Inflammatory macrophage treated with lipopolysaccharide for 1 hour (primary cell): ENCODE measurements at regions not wholly inside any gene's neighbourhood (a gene's known extent, or its start where the extent isn't known, plus 50 kb on each side); places are given as distances from the start of the nearest gene placed in this dataset.
"Not testable (repeated sequence)": the region's sequence is repeated elsewhere in the genome, so short reads cannot be mapped to it uniquely, and the experiment has no call there.

Source experiments
- DNase-seq, 2 donors: peaks; one replicate each; pipeline ENCODE4 v3.0.0-alpha.2; 2020 to 2022

DNA sequence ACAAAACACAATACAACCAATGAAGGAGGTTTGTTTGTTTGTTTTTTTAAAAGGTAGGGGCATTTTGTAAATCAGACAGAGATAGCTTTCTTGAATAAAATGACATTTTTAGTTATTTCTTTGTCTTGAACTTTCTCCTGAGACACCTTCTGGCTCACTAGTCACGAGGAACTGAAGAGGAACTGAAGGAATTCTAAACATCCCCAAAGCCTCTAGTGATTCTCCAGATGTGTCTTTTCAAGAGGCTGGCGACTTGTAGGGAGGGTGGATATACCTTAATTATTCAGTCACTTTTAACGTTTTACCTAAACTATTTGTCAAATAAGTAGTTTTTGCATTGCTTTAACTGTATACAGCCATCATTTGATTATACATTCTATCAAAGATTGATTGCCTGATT, 211.2 kb upstream of the LRIG3 start:
- no peak for DNase-seq

DNA sequence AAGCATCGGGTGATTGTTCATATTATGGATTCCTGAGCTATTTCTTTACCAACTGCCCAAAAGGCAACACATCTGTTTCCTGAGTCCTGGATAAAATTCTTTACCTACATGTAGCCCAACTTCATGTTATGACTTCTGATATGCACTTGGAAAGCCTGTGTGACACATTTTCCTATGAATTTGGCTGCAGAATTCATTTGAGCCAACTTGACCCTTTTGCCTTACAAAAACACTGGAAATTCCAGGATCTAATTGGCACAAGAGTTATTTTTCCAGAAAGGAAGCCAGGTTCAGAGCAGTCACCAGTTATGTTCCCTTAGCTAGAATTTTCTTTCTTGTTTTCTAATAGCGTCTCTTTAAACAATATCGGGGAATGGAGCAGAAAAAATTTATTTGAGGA, 202.5 kb upstream of the LRIG3 start:
- DNase-seq = no peak

DNA sequence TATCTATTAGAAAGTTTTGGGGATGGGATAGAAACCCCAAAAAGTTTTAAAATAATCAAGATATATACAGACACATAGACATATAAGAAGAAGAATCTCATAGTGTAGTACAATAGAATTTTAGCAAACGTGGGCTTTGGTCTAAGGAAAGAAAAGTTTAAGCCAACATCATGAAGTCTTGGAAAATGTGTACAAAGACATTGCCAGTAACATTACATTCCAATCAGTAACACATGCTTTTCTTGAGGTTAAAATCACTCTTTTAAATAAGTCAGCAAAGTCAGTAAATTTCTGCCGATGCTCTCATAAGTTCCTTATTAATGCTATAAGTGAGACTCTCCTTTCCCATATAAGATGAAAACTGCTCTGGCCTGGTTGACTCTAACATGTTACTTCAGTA, 201.1 kb upstream of the LRIG3 start:
- DNase-seq = no peak

DNA sequence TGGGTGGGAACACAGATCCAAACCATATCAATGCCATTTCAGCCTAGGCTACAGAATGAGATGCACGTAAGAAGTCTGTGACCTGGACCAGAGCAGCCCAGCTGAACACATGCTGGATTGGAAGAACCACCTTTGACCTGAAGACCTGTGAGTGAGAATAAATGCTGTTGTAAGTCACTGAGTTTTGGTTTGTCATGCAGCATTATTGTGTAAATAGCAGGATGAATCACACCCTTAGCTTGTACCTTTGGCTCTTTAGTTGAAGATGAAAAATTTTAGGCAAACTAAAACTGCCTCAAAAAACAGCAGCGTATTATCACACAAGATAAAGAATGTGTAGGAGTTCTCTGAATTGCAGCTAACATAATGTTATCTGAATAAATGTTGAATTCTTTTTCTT, 199.4 kb upstream of the LRIG3 start:
- no peak for DNase-seq

DNA sequence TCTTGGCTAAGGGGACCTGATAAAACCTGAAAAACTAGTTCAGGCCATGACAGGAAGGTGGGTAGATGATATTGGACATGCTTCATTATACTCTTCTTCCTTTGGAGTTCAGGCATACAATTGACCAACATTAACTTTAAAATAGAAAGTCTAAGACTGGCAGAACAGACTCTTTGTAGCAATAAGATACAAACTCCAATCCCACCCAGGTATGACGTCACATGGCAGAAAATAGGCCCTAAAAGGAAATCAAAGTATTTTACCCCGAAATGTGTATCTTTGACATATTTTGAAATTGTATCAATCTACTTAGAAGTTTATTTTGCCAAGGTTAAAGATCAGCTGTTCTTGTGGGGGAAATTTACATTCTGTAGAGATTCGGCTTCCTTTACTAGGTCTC, 198.1 kb upstream of the LRIG3 start:
- no peak for DNase-seq

DNA sequence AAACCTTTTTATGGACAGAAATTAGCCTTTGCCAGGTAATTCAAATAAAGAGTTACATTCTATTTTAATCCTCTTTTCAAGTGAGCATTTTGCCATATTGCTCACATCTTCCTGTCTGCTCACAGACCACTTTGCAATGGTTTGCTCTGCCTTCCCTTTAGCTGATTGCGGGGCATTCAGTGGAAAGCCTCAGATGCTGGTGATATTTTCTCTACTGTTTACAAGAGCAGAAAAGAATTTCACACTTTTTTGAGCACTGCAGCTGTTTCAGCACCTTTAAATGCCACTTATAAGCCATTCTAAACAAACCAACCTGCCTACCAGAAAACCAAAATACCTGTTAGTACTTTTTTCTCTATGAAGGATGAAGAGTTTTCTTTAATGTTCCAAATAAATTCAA, 195.7 kb upstream of the LRIG3 start:
- DNase-seq = no peak

DNA sequence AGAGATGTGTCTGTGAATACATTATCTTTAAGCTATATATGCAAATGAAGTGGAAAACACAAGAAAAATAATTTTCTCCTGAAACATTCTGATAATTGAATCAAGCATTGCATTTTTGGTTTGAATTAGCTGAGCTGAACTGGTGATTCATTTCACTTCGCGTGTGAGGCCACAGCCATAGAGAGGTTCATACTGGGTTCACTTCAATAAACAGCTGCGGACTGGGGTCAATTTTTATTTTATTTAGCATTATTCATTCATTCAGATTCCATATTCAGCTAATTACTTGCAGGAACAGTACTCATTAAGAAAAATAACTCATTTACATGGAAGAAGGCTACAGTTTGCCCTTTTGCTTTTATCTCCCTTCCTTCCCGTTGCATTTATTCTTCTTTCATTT, 195.2 kb upstream of the LRIG3 start:
- no peak for DNase-seq

DNA sequence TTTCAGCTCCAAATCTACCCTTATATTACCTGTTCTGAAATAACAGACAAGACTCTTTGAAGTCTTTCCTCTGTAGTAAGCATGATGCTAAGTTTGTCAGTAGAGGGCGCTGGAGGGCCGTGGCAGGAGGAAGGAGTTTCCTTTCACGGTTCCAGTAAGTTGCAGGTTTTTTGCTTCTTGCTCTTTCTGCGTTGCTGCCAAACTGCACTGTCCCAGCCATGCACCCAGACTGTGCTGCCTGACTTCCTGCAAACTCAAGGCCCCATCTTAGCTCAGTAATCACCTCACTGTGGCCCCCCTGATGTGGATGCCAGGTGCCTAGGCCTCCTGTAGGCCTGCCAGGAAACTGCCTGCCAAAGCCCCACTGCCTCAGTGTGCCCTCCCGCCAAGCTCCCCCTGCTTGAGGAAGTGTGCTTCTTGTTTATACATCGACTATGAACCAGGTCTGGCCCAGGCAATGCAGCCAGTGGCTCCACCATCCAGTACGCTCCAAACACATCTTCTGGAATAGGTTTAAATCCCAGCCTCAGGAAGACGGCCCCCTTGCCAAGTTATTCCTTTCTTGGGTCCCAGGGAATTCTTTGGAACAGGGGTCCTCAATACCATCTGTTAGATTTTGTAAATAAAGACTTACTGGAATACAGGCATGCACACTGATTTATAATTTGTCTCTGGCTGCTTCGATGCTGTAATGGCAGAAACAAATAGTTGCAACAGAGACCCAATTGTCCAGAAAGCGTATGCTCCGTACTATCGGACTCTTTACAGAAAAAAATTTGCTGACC, 193.7 kb upstream of the LRIG3 start:
- peak; percentile 33 to 77 for DNase-seq

DNA sequence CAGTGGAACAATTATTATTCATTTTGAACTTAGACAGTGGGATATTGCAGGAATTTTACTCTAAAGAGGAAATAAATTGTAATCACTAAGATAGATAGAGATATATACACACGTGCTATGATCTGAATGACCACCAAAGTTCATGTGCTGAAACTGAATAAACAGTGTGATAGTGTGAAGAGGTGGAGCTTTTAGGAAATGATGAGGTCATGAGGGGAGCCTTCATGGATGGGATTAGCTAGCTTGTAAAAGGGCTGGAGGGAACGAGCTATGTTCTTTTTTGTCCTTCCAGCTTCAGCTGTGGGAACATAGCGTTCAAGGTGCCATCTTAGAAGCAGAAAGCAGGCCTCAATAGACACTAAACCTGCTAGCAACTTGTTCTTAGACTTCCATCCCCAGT, 191.5 kb upstream of the LRIG3 start:
- DNase-seq = no peak

DNA sequence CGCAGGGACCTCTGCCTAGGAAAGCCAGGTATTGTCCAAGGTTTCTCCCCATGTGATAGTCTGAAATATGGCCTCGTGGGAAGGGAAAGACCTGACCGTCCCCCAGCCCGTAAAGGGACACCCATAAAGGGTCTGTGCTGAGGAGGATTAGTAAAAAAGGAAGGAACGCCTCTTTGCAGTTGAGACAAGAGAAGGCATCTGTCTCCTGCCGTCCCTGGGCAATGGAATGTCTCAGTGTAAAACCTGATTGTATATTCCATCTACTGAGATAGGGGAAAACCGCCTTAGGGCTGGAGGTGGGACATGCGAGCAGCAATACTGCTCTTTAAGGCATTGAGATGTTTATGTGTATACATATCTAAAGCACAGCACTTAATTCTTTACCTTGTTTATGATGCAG, 188.2 kb upstream of the LRIG3 start:
- DNase-seq = not testable (repeated sequence)

DNA sequence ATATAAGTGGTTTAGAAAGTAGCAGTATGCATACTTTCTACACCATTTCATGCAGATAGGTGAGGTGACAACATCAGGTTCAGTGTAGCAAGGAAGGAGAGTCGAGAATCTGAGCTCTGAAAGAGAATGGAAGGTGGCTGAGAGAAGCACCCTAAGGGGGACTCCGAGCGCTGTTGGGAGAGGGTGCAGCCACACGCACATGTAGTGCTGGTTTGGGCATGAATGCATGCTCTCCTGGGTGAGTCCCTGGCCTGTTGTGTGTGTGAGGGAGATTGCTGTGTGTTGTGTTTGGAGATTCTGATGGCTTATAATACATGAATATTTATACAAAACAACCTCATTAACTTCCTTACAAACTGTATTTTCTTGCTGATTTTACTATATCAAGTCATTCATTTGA, 180.3 kb upstream of the LRIG3 start:
- DNase-seq = no peak

DNA sequence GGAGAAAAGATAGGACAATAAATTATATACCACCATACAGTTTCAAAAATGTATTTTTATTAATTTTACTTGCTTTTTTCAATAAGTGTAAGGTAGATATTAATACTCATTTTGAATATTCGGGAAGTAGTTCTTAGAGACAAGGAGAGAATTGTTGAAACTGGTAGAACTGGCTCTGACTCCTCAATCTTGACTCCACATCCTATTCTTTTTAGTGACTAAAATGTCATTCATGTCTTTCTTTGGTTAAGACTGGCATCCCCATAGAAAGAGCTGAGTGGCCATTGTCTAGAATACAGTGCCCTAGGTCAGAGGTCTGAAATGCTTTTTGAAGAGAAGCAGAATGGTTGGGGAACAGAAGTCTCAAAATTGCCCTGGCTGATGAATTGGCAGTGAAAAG, 177.6 kb upstream of the LRIG3 start:
- DNase-seq = no peak

DNA sequence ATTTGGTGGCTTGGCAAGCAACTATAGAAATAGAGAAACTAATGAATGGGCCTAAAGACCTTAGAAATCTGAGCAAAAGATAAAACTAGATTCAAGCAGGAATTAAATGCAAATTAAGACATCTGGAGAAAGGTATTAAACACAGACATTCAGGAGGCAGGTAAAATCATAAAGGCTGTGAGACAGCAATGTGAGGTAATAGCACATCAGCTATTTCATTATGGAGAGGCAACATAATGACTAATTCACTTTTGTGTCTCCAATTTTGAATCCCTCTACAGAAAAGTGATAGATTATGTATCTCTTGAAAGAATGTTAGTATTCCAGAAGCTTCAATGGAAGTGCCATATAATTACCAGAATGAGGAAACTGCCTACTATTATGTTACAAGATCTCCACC, 175.9 kb upstream of the LRIG3 start:
- DNase-seq = no peak

DNA sequence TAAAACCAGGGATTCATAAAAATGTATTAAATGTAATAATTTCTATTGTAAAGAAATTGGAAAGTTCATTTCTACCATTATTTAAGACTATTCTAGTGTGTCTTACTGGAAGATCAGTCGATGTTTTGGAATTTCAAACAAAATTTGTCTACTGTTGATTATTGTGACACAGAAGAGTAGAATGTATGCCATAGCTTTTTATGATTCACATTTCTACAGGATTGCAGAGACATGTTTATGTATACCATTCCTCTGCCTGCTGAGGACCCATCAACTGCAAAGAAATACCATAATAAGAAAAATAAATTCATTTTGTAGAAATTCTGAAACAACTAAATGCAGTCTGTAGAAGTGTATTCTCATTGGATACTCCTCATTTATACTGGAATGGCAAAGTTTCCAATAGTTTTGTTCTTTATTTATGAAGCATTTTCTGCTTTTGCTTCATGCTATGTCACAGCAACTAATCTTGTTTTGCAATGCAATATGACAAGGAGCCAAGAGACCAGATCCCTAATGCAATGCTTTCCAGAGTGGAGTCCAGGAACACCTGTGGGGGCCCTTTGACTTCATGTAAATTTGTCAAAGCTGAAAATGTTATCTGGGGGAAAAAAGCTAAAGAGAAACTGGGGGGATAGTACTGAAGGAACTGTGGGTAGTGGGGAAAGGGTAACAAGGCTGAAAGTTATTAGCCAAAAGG, 172.9 kb upstream of the LRIG3 start:
- DNase-seq = no peak

DNA sequence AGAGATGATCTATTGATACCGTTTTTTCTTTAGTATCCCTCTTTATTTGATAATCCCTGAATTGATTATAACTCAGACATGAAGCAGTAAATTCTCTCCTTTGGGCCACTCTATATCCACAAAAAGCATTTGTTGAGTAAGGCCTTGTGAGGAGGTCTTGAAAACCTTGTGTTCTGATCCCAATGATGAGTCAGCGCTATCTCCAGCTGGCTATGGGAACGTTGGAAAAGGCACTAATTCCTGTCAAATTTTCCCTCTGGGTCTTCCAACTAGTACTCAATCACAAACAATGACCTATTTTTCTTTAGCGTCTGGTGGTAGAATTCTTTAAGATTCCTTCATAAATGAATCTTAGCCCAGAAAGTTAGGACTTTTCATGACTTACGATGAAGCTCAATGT, 168.4 kb upstream of the LRIG3 start:
- no peak for DNase-seq

DNA sequence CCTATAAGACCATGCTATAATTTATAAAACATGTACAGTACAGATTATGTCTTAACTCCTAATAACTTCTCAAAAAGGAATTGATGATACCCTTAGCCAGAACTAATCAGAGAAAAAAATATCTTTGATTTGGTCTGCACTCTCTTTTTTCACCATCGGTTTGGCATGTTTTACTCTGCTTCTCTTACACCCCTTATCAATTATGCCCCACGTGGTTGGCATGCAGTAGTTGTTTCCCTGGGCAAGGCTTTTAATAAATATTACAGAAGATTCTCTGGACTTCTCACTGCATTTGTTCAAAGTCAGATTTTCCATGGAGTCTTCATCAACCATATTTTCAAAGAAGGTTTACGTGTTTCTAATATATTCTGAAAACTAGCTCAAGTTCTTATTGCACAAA, 167.4 kb upstream of the LRIG3 start:
- DNase-seq = no peak

DNA sequence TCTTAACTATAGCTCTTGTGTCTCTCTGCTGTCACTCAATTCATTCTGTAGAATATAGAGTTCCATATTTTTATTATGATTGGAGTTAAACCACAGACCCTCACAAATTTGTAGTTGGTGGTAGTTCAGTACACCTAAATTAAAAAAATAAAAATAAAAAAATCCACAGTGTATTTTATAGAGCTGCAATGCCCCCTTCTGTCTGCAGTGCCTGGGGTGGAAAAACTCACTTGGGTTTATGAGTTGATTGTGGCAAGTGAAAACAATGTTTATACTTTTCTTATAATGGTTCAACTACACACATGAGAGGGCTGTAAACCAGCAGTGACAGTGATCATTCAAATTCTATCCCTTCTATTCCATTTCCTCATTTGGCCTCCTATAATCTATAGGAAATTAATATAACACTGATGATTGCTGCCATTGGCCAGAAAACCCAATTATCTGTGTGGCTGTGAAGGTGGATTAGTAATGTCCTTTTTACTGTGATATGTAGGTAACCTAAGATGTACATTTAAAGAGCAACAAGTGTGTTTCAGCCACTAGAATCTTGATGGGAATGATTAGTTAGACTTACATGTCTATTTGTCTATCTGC, 166.9 kb upstream of the LRIG3 start:
- no peak for DNase-seq

DNA sequence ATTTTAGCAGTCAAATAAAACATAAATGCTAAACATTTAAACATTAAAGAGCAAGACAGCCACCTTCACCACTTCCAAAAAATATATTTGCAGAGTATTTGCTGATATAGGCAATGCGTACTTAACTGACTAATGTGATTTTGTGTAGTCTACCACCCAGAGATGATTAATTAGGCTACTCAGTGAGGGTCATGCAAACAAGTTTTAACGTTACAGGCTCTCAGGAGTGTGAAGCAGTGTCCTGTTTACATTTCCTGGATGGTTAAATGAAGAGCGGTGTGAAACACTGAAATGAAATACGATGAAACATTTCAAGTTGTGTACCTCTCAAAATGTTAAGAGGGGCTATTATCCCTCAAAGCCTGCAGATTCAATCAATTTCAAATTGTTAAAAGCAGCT, 165.8 kb upstream of the LRIG3 start:
- DNase-seq = no peak

DNA sequence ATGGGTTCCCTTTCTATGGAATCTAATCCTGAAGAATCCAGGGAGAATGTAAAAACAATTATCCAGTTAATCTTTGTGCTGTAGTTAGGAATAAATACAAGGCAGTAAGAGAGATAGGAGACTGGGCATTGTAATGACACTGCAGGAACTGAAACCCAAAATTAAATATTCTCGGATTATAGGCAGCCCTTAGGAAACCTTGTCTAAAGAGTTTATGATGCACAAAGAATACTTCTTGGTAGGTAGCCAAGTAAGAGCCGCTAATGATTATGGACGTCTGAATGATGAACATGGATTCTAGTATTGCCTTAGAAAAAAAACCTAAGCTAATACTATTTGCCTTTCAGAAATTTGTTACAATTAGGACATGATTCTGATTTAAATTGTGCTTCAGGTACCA, 165.4 kb upstream of the LRIG3 start:
- DNase-seq = no peak

DNA sequence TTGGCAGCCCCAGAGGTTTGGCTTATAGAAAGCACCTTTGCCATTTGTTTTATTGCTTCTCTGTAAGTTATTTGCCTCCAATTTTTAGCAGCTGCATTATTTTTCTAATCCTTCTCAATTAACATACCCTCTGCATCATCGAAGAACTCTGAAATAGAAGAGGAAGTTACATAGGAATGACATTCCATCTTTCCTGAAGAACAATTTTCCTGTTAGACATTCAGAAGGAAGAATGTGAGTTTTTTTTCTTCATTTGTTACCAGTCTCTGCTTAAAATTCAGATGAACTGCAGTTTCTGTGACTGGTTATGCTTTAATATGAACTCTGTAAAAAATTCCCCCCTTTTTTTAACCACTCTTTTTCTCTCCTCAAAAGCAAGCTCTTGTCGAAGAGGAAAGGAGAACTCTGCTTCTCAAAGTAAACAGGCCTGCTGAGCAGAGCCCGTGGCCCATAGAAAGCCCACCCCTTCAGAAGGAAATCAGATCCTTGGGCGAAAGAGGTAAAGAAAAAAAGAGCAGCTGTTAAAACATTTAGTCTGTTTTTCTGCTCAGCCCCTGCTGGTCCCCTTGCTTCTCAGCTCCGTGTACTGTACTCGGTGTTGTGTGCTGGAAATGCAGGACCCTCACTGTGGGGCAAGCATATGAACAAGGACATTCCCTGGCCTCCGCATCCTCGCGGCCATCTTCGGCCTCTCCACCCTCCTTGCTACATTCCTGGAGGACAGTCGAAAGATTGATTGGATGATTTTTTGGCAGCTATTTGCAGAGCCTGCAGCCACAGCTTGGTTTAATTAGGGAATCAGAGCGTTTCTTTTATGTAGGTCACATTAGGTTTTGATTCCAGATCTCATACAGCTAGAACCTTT, 164.4 kb upstream of the LRIG3 start:
- DNase-seq = no peak

DNA sequence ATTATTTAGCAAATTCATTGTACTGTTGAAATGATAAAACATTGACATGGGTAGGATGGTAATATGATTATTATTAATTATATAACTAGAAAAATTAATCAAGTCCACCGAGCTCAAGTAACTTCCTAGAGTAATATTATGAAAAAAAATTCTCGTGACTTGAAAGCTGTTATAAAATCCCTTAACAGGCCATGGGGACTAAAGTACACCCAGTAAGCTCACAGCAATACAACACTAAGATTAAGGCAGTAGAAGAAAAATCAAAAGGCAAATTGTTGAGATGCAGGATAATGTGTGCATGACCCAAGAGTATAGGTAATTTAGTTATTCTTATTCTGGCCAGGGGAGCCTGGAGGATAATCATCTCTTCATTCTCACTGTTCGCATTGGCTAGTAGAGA, 162.6 kb upstream of the LRIG3 start:
- no peak for DNase-seq

DNA sequence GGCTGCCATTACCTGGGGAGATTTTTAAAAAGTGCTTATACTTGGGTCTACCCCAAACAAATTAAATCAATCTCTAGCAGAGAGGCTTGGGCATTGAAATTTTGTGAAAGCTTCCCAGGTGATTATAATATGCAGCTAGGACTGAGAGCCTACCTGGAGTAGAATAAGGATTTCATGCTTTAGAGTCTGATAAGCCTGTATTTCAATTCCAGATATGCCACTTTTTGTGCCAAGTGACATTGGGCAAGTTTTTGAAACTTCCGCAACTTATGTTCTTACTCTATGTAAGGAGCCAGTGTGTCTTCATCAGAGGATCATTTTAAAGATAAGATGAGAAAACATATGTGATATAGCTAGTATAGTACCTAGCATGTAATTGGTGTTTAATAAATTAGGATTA, 159.8 kb upstream of the LRIG3 start:
- no peak for DNase-seq

DNA sequence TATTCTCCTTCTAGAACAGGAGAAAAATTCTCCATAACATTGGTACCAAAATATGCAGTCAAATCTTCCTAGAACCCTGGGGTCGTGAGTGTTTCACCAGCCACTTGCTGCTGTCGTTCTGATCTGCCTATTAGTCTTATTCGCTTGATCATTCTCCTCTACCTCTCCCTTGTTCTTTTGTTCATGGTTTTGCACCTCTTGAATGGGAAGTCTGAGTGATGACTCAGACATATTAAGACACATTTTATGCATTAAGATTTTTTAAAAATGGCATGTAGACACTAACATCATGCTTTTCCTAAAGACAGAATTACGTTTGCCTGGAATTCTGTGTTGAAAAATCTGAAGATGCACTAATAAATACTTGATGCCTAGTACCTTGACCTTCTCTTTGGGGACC, 159.2 kb upstream of the LRIG3 start:
- no peak for DNase-seq

DNA sequence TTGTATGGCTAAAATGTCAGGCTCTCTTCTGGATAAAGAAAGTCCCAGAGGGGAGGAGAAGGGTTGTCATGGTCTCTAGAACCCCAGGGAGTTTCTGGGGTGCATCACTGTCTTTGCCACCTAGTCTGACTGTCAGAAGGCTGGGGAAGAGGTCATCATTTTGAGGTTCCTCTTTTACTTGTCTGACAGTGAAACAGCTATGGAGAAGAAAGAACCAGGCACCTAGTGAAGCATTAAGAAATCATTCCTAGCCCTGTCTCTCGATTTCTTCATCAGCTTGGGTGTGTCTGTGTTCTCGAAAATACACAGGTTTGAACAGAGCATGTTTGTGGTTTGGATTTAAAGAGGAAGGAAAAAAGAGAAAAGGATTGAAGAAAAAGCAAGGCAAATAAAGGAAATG, 158.7 kb upstream of the LRIG3 start:
- peak; percentile 5 to 28 for DNase-seq
